Heart left ventricle (tissue), 13 donors: ENCODE measurements at regions not wholly inside any gene's neighbourhood (a gene's known extent, or its start where the extent isn't known, plus 50 kb on each side); places are given as distances from the start of the nearest gene placed in this dataset.

ENCODE experiments used
- POLR2A ChIP-seq, 2 donors: fragments of 450-650 bp; IDR thresholded peaks; one replicate each; pipeline ENCODE4 v1.6.1; 2017; ENCODE audit warnings: antibody characterized with exemption in 2 of 2, mild to moderate bottlenecking in 2 of 2, moderate library complexity in 2 of 2
- TF ChIP-seq, protein P1 (sequence below), 12 donors: fragments of 200-600 bp; sonication (generic) in 4 of 12; IDR thresholded peaks; one replicate each; pipeline versions ENCODE4 v1.5.0 to v1.8.0; 2018 to 2022; ENCODE audit warnings: antibody characterized with exemption in 12 of 12, mild to moderate bottlenecking in 5 of 12
- donor health status: ischemic (EF 13 %, LVEDD 7.1; RV severe dilation, severe dysfunction).
- donor health status: DM: no; HTN: yes; CAD: no.
- donor health status: DM: no; HTN: no; CAD: no.
- donor health status: ischemic (EF 25% LVEDD 6.9; RV normal size, moderate dysfunction).
- donor health status: ischemic (EF 25% LVEDD 5.7; RV mildly dilated, moderate dysfunction).
- donor health status: ischemic (EF 35%, LVEDD 5.7; RV mildly dilated, moderate dysfunction).
- donor health status: nonischemic (EF 11% LVEDD 7.7; RV severe dilation, severe dysfunction).
- donor health status: DM: yes; HTN: yes; CAD: no.
- donor health status: PGD.
- donor health status: ischemic (EF 29% LVEDD 5.4; RV normal size, mild dysfunction).
- donor health status: nonischemic (EF 23%, LVEDD 6.1; RV moderate dilation, normal function).

DNA sequence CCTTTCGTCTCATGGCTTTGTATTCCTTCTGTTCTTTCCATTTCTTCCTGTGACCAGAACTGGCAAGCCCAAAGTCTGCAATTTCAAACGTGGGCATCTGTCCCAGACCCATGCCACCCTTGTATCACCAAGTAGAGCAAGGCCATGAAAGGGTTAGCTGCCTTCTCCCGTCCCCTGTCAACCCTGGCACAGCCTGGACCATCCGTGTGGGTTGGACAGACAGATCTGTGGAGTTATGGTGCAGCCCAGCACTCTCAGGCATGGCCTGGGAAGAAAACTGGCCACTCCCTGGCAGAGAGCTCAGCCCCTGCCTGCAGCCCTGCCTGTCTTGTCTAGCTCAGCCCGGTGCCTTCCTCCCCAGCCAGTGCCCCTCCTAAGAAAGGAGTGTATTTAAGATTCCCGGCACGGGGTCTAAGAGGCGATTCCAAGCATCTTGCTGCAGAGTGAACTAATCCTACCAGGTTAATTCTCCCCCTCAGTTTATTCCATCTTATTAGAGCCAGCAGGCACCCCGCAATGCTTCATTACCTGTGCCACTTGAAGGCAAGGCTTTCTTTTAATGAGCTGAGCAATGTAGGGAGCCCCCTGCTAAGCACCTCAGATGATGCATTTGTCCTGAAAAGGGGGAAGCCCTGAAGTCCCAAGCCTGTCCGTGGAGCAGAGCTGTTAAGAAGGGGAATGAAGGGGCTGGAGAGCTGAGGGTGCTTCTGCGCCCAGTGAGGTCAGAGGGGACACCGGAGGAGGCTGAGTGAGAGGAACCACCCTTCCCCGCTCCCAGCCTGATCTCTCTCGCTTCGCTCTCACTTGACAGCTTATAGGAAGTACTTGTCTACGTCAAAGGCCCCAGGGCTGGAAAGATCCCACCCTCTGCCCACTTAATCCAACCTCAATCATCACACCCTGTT, 130.6 kb downstream of the SPATA19 start:
- TF ChIP-seq, protein P1, sequence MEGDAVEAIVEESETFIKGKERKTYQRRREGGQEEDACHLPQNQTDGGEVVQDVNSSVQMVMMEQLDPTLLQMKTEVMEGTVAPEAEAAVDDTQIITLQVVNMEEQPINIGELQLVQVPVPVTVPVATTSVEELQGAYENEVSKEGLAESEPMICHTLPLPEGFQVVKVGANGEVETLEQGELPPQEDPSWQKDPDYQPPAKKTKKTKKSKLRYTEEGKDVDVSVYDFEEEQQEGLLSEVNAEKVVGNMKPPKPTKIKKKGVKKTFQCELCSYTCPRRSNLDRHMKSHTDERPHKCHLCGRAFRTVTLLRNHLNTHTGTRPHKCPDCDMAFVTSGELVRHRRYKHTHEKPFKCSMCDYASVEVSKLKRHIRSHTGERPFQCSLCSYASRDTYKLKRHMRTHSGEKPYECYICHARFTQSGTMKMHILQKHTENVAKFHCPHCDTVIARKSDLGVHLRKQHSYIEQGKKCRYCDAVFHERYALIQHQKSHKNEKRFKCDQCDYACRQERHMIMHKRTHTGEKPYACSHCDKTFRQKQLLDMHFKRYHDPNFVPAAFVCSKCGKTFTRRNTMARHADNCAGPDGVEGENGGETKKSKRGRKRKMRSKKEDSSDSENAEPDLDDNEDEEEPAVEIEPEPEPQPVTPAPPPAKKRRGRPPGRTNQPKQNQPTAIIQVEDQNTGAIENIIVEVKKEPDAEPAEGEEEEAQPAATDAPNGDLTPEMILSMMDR (IDR thresholded peaks at IDR 0.05), result no peak
- no peak for TF ChIP-seq POLR2A (IDR thresholded peaks at IDR 0.05)
